MCF 10A (cell line): ENCODE measurements at regions not wholly inside any gene's neighbourhood (a gene's known extent, or its start where the extent isn't known, plus 50 kb on each side); places are given as distances from the start of the nearest gene placed in this dataset.

Source experiments
- BruUV-seq: library from RNA; stranded (reverse); fragments of 400-500 nt; replicated peaks from 2 replicates; lab custom pipeline; 2021; lab: Mats Ljungman, UMichigan
- CTCF ChIA-PET: fragments of 300-600 bp; sonication (Branson Sonifier 250); formaldehyde crosslinking; extraction: SDS; loops from one replicate; lab custom pipeline; 2021; ENCODE audit warnings: antibody characterized with exemption, inconsistent platforms; lab: Yijun Ruan, JAX
- POLR2A ChIA-PET: fragments of 300-600, 350-650 bp; sonication (Branson Sonifier 250); formaldehyde crosslinking; extraction: SDS; loops from one replicate; lab custom pipeline; 2020; ENCODE audit warnings: antibody characterized with exemption, inconsistent platforms; lab: Yijun Ruan, JAX
- DNase-seq: peaks from one replicate; pipeline ENCODE4 v3.0.0-alpha.2; 2018; ENCODE audit not compliant: unreplicated experiment
- H3K27ac Mint-ChIP-seq: one replicate; pipeline ENCODE4 v1.8.0; 2022; ENCODE audit warnings: mild to moderate bottlenecking, low read depth, mixed read lengths; ENCODE audit not compliant: unreplicated experiment
- H3K27me3 Mint-ChIP-seq: one replicate; pipeline ENCODE4 v1.8.0; 2022; ENCODE audit warnings: mixed read lengths; ENCODE audit not compliant: insufficient read depth, unreplicated experiment
- H3K36me3 Mint-ChIP-seq: one replicate; pipeline ENCODE4 v1.8.0; 2022; ENCODE audit warnings: mild to moderate bottlenecking, moderate library complexity, mixed read lengths; ENCODE audit not compliant: insufficient read depth, unreplicated experiment
- H3K4me1 Mint-ChIP-seq: one replicate; pipeline ENCODE4 v1.8.0; 2022; ENCODE audit warnings: mixed read lengths; ENCODE audit not compliant: insufficient read depth, unreplicated experiment
- H3K4me3 Mint-ChIP-seq: one replicate; pipeline ENCODE4 v1.8.0; 2022; ENCODE audit warnings: mild to moderate bottlenecking, moderate library complexity, mixed read lengths; ENCODE audit not compliant: unreplicated experiment
- H3K9me3 Mint-ChIP-seq: one replicate; pipeline ENCODE4 v1.8.0; 2022; ENCODE audit warnings: mixed read lengths; ENCODE audit not compliant: unreplicated experiment
- CTCF ChIP-seq: fragments of 200-600 bp; IDR thresholded peaks from one replicate; pipeline ENCODE4 v1.8.0; 2022; ENCODE audit warnings: antibody characterized with exemption, mild to moderate bottlenecking; ENCODE audit not compliant: unreplicated experiment
- intact Hi-C: fragments of 100-400 bp; cut with micrococcal nuclease; formaldehyde crosslinking; loops from 2 replicates; pipeline ENCODE4 v1.14.1; 2022

GRCh38 chr13:44224450-44225149 lies 149.0 kb upstream of the SERP2 start:
- Mint-ChIP-seq H3K27me3 (no peaks in the 10 kb centered on the region), H3K36me3 (no peaks in the 10 kb centered on the region), H3K27ac (no peak overlapping the region), H3K9me3 (no peaks in the 10 kb centered on the region), H3K4me1 (peaks cover 8% of the 10 kb centered on the region), H3K4me3 (no peak overlapping the region)
- no peak for TF ChIP-seq CTCF
- POLR2A ChIA-PET = interaction anchor here (0.6 to 2.1 kb wide), 3 partner anchors 44 to 210 kb away, joined by 3 to 5 read pairs (median 3); no protein-coding TSS in a partner anchor
- intact Hi-C loops = no loop called here
- no TSS peak for BruUV-seq
- CTCF ChIA-PET = interaction anchor here (0.6 to 0.7 kb wide), 2 partner anchors 90 to 491 kb away, joined by 3 to 4 read pairs; no protein-coding TSS in a partner anchor
- DNase-seq = no peak

GRCh38 chr13:44229371-44230030 lies 144.1 kb upstream of the SERP2 start:
- Mint-ChIP-seq H3K4me1 (peaks cover 17% of the 10 kb centered on the region), H3K36me3 (no peaks in the 10 kb centered on the region), H3K4me3 (no peak overlapping the region), H3K9me3 (no peaks in the 10 kb centered on the region), H3K27me3 (no peaks in the 10 kb centered on the region), H3K27ac (no peak overlapping the region)
- BruUV-seq = no TSS peak
- TF ChIP-seq CTCF = no peak
- intact Hi-C loops = no loop called here
- DNase-seq = no peak
- ChIA-PET CTCF (no interaction called here), POLR2A (interaction anchor here (0.7 to 1.3 kb wide), 3 partner anchors 46 to 206 kb away, joined by 3 to 4 read pairs (median 3); no protein-coding TSS in a partner anchor)

- intact Hi-C loops = no loop called here
- no TSS peak for BruUV-seq
- POLR2A ChIA-PET = interaction anchor here (0.7 to 1.2 kb wide), 2 partner anchors 46 to 70 kb away, joined by 3 to 4 read pairs; no protein-coding TSS in a partner anchor
- no peak overlapping the region for H3K4me3 Mint-ChIP-seq
- H3K27me3 Mint-ChIP-seq = no peaks in the 10 kb centered on the region
- TF ChIP-seq CTCF = no peak
- H3K36me3 Mint-ChIP-seq = no peaks in the 10 kb centered on the region
- no peak for DNase-seq
- H3K9me3 Mint-ChIP-seq = no peaks in the 10 kb centered on the region
- H3K4me1 Mint-ChIP-seq = peaks cover 17% of the 10 kb centered on the region
- CTCF ChIA-PET = no interaction called here
- no peak overlapping the region for H3K27ac Mint-ChIP-seq
Measured at GRCh38 chr13:44230071-44230470, 143.6 kb upstream of the SERP2 start.

- no peak overlapping the region for H3K27ac Mint-ChIP-seq
- DNase-seq = no peak
- H3K4me1 Mint-ChIP-seq = peaks cover 17% of the 10 kb centered on the region
- no peaks in the 10 kb centered on the region for H3K36me3 Mint-ChIP-seq
- CTCF ChIA-PET = no interaction called here
- POLR2A ChIA-PET = interaction anchor here (0.6 to 8.8 kb wide), 4 partner anchors 45 to 204 kb away, joined by 3 to 127 read pairs (median 6); no protein-coding TSS in a partner anchor
- H3K27me3 Mint-ChIP-seq = no peaks in the 10 kb centered on the region
- no TSS peak for BruUV-seq
- no peak for TF ChIP-seq CTCF
- no peak overlapping the region for H3K4me3 Mint-ChIP-seq
- intact Hi-C loops = no loop called here
- H3K9me3 Mint-ChIP-seq = no peaks in the 10 kb centered on the region
Measured at GRCh38 chr13:44230736-44231135, 142.9 kb upstream of the SERP2 start.
